Smooth muscle cell (in vitro differentiated cells): ENCODE measurements at regions not wholly inside any gene's neighbourhood (a gene's known extent, or its start where the extent isn't known, plus 50 kb on each side); places are given as distances from the start of the nearest gene placed in this dataset.

Experiments used
- DNase-seq: peaks from one replicate; lab custom pipeline; 2025; ENCODE audit not compliant: unreplicated experiment; lab: John Stamatoyannopoulos, UW
- H2AFZ ChIP-seq: fragments of 200-600 bp; sonication (generic); 2 replicates; pipeline ENCODE4 v1.6.0; 2016; ENCODE audit warnings: antibody characterized with exemption, low read depth, mild to moderate bottlenecking
- H3F3A ChIP-seq: fragments of 200-600 bp; sonication (generic); 2 replicates; pipeline ENCODE4 v1.6.0; 2017; ENCODE audit warnings: antibody characterized with exemption, low read depth
- H3K27ac ChIP-seq: fragments of 200-600 bp; sonication (generic); 2 replicates; pipeline ENCODE4 v1.5.1; 2016; ENCODE audit warnings: low read depth, mild to moderate bottlenecking
- H3K27me3 ChIP-seq: fragments of 200-600 bp; sonication (generic); 2 replicates; pipeline ENCODE4 v1.6.1; 2016; ENCODE audit warnings: low read depth, mild to moderate bottlenecking
- H3K36me3 ChIP-seq: fragments of 200-600 bp; sonication (generic); 2 replicates; pipeline ENCODE4 v1.5.1; 2016; ENCODE audit warnings: low read depth
- H3K4me1 ChIP-seq: fragments of 200-600 bp; sonication (generic); 2 replicates; pipeline ENCODE4 v1.5.1; 2016; ENCODE audit warnings: low read depth
- H3K4me2 ChIP-seq: fragments of 200-600 bp; sonication (generic); 2 replicates; pipeline ENCODE4 v1.6.0; 2016; ENCODE audit warnings: mild to moderate bottlenecking
- H3K4me3 ChIP-seq: fragments of 200-600 bp; sonication (generic); 2 replicates; pipeline ENCODE4 v1.5.1; 2016; ENCODE audit warnings: mild to moderate bottlenecking
- H3K79me2 ChIP-seq: fragments of 200-600 bp; sonication (generic); 2 replicates; pipeline ENCODE4 v1.6.0; 2016; ENCODE audit warnings: low read depth, mild to moderate bottlenecking
- H3K9ac ChIP-seq: fragments of 200-600 bp; sonication (generic); 2 replicates; pipeline ENCODE4 v1.6.0; 2016; ENCODE audit warnings: low read depth
- H3K9me3 ChIP-seq: fragments of 200-600 bp; sonication (generic); replicated peaks from 2 replicates; pipeline ENCODE4 v1.5.1; 2016; ENCODE audit warnings: low read depth
- H4K20me1 ChIP-seq: fragments of 200-600 bp; sonication (generic); 2 replicates; pipeline ENCODE4 v1.6.0; 2016; ENCODE audit warnings: low read depth
- WGBS: methylation state at CpG from one replicate; pipeline ENCODE4 v1.1.7; 2016; ENCODE audit warnings: low lambda C conversion rate; 5-methylcytosine and 5-hydroxymethylcytosine counted together
- TF ChIP-seq, protein P1 (sequence below): fragments of 200-600 bp; sonication (generic); IDR thresholded peaks from 2 replicates; pipeline ENCODE4 v1.5.1; 2017; ENCODE audit warnings: borderline replicate concordance, mild to moderate bottlenecking, antibody characterized with exemption; ENCODE audit not compliant: insufficient read depth, poor library complexity, severe bottlenecking

GRCh38 chr12:13538136-13538535 lies 341.6 kb downstream of the EMP1 start:
- Histone ChIP-seq H3K4me2 (no peak overlapping the region), H4K20me1 (no peaks in the 10 kb centered on the region), H3K4me1 (peaks cover 4% of the 10 kb centered on the region), H3K9me3 (no peaks in the 10 kb centered on the region), H3K79me2 (no peaks in the 10 kb centered on the region), H3K4me3 (no peak overlapping the region), H3K27ac (no peak overlapping the region), H3K27me3 (no peaks in the 10 kb centered on the region), H3K9ac (no peak overlapping the region), H2AFZ (no peak overlapping the region), H3F3A (no peaks in the 10 kb centered on the region), H3K36me3 (no peaks in the 10 kb centered on the region)
- 96% methylated on average over 3 of the region's 3 CpGs for WGBS
- no peak for DNase-seq
- TF ChIP-seq, protein P1, sequence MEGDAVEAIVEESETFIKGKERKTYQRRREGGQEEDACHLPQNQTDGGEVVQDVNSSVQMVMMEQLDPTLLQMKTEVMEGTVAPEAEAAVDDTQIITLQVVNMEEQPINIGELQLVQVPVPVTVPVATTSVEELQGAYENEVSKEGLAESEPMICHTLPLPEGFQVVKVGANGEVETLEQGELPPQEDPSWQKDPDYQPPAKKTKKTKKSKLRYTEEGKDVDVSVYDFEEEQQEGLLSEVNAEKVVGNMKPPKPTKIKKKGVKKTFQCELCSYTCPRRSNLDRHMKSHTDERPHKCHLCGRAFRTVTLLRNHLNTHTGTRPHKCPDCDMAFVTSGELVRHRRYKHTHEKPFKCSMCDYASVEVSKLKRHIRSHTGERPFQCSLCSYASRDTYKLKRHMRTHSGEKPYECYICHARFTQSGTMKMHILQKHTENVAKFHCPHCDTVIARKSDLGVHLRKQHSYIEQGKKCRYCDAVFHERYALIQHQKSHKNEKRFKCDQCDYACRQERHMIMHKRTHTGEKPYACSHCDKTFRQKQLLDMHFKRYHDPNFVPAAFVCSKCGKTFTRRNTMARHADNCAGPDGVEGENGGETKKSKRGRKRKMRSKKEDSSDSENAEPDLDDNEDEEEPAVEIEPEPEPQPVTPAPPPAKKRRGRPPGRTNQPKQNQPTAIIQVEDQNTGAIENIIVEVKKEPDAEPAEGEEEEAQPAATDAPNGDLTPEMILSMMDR, result no peak

DNA sequence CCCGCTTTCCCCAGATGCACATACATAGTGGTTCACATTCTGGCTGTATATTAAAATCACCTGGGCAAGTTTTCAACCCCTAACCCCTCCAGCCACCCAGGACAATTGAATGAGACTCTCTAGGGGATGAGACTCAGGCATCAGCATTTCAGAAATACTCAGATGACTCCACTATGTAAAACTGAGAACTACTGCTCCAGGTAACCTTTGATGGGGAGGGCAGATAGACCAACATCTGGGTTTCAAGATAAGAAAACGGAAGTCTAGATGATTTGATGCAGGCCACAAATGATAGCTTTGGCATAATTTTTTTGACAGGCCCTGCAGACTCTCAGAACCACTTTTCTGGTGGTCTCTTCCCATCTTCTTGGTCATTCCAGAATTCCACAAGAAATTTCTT lies 341.1 kb downstream of the EMP1 start:
- peaks cover 4% of the 10 kb centered on the region for H3K4me1 ChIP-seq
- no peaks in the 10 kb centered on the region for H3F3A ChIP-seq
- no peaks in the 10 kb centered on the region for H3K27me3 ChIP-seq
- no peak for DNase-seq
- H2AFZ ChIP-seq, result no peak overlapping the region
- H3K27ac ChIP-seq, result no peak overlapping the region
- H3K9ac ChIP-seq, result no peak overlapping the region
- no peak overlapping the region for H3K4me2 ChIP-seq
- 87% methylated on average over 2 of the region's 2 CpGs for WGBS
- H3K36me3 ChIP-seq, result no peaks in the 10 kb centered on the region
- no peaks in the 10 kb centered on the region for H3K9me3 ChIP-seq
- no peaks in the 10 kb centered on the region for H4K20me1 ChIP-seq
- TF ChIP-seq, protein P1, result no peak
- no peaks in the 10 kb centered on the region for H3K79me2 ChIP-seq
- no peak overlapping the region for H3K4me3 ChIP-seq

- Histone ChIP-seq H2AFZ (no peak overlapping the region), H3K9ac (no peak overlapping the region), H3K27ac (no peak overlapping the region), H3K9me3 (no peaks in the 10 kb centered on the region), H3F3A (no peaks in the 10 kb centered on the region), H3K4me2 (no peak overlapping the region), H3K4me1 (peaks cover 4% of the 10 kb centered on the region), H3K36me3 (no peaks in the 10 kb centered on the region), H3K79me2 (no peaks in the 10 kb centered on the region), H3K4me3 (no peak overlapping the region), H3K27me3 (no peaks in the 10 kb centered on the region), H4K20me1 (no peaks in the 10 kb centered on the region)
- TF ChIP-seq, protein P1, result no peak
- 91% methylated on average over 7 of the region's 7 CpGs for WGBS
- DNase-seq, result no peak
These were observed 339.8 kb downstream of the EMP1 start for GRCh38 chr12:13536219-13536910.
